Right renal cortex interstitium (tissue), 3 donors: ENCODE measurements at regions not wholly inside any gene's neighbourhood (a gene's known extent, or its start where the extent isn't known, plus 50 kb on each side); places are given as distances from the start of the nearest gene placed in this dataset.

Source experiments
- DNase-seq, 3 donors: peaks; one replicate each; pipeline ENCODE4 v3.0.0-alpha.2; 2013; ENCODE audit warnings: low read depth in 3 of 3, low spot score in 2 of 3

GRCh38 chr7:22676385-22676784 is 50.6 kb upstream of the IL6 start:
- DNase-seq = no peak

DNA sequence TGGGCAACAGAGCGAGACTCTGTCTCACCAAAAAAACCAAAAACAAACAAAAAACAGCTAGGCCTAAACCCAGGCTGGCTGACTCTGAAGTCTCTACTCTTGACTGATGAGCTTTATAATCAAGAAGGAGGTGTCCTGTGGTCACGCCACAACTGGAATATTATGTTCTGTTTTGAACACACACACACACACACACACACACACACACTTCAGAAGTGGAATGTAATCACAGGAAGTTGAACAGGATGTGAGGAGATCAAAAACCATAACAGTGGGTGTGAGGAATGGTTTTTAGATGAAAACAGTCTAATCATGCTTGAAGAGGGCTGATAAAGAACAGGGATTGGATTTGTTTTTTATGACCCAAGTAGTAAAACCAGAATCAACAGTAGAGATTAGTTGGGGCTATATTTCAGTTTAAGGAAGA is 51.1 kb upstream of the IL6 start:
- DNase-seq = no peak

- no peak for DNase-seq
Observed at GRCh38 chr7:22675421-22675820, 51.6 kb upstream of the IL6 start.

DNA sequence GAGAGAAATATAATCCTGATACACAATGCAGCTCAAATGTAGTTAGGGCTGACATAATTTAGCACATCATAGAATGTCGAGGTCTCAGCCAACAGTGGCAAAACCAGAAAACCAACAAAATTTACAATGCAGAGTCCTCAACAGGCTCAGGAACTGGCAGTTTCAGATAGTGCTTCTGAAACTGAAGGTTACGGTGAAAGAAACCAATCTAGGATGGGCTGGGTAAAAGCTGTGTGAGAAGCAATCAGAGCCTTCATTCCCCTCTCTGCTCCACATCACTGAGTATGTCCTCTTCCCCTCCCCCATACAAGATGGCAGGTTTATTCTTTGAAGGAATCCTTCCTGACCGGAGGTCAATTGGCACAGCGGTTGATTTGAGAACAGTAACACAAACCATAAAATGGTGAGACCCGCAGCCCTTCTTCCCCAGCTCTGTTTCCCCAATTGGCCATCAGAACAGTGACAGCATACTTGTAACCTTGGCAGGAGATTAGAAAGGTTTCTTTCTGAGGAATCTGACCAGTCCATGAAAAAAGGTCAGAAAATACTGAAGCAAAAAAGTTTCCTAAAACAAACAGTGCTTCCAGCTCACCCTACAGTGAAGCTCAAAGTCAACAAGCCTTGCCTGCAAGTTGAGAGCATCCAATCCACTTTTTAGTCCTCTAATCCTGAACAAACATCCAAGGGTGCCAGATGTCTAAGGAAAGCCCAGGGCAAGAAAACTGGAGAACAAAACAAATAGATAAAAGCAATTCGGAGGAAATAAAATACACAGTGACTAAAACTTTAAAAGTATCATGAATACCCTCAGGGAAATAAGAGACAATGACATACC is 53.9 kb upstream of the IL6 start:
- no peak for DNase-seq

DNA sequence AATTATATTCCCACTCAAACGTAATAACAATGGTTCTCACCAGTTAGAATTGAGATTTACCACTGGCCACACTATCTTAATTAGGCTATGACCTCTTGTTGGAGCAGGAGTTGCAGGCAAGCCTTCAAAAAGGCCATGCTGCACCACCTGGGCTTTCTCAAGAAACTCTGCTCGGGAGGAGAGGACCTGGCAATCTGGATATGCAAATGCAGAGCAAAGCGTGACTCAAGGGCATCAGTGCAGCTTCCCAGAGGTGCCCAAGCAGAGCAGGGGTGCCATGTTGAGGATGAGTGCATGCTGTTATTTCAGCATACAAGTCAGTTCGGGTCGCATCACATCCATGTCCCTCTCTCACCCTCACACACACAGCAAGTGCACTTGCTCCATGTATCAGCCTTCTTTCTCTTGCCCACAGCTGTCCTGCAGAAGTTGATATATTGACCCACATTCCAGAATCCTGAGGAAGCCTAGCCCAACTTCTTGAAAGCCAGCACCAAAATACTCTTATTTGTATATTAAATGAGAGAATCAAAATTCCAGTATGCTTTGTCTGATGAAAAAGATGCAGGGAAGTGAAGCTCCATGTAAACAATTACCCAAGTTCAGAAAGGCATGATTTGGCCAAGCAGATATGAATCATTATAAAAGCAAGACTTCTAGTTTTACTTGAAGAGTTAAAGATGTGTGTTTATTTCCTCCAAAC is 55.7 kb upstream of the IL6 start:
- DNase-seq = no peak

GRCh38 chr7:22670422-22670815 is 56.6 kb upstream of the IL6 start:
- no peak for DNase-seq

DNA sequence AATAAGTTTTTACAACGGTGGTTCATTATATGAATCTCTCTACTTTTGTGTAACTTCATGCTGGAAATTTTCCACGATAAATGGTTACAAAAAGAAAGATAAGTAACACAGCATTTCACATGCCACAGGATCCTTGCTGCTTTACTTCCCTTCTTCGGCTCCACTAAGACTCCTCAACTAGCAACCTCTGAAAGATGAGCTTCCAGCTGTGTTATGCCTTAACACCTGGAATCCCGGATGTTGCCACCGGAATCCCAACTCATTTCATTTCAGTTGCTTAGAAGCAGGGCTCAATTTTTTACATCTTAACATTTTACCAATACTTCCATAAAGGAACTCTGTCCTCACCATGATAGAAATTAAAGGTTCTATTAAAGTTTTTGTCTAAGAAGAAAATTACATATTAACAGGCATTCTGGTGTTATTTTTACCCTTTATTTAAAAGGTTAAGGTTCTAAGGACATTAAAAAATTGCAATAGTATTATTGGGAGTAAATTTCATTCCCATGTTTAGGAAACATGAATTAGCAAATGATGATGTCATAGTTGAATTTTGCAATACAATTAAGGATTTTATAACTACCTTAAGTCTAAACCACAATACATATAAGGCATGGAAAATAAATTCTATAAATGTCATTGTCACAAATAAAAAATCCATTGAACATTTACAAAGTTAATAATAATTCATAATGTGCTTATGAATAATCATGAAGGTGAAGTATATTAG is 57.1 kb upstream of the IL6 start:
- no peak for DNase-seq

GRCh38 chr7:22668971-22669401 is 58.0 kb upstream of the IL6 start:
- DNase-seq = no peak

DNA sequence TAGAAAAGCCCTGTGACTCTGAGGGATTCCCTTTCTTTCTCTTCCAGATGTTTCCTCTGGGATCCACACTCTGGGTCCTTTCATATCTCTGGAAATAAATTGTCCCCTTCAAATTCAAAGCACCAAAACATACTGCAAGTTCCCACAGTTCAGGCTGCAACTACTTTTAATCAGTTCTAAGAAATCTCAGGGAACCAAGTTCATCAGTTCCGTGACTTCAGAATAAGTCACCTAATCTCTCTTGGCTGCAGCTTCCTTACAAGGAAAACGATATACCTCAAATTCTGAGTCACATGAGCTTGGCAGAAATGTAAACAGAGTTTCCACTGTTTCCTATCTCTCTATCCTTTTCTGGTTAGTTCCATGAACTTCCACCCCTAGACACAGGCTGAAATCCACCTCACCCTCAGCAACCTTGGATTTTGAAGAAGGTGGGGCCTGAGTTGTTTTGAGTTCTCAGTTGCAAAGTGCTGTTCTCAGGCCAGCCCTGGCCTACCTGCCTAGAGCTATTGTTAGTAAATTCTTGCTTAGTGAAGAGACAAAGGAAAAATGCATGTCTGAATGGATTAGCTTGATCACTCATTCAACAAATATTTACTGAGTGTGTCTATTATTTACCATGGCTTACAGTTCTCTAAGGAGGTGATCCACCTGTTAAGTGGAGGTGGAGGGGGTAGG is 59.3 kb upstream of the IL6 start:
- DNase-seq = no peak

DNA sequence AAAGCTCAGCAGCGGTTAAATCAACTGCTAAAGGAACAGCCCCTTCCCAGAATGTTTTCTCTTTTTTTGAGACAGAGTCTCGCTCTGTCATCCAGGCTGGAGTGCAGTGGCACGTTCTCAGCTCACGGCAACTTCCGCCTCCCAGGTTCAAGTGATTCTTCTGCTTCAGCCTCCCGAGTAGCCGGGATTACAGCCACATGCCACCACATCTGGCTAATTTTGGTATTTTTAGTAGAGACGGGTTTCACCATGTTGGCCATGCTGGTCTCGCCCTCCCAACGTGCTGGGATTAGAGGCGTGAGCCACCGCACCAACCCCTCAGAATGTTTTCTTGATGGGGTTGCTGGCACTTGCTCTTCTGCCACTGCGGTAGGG is 59.8 kb upstream of the IL6 start:
- DNase-seq = no peak

- no peak for DNase-seq
Observed at GRCh38 chr7:22666732-22667131, 60.3 kb upstream of the IL6 start.

GRCh38 chr7:22665923-22666322 is 61.1 kb upstream of the IL6 start:
- DNase-seq = no peak

- DNase-seq = no peak
Observed at GRCh38 chr7:22664988-22665798, 61.8 kb upstream of the IL6 start.

DNA sequence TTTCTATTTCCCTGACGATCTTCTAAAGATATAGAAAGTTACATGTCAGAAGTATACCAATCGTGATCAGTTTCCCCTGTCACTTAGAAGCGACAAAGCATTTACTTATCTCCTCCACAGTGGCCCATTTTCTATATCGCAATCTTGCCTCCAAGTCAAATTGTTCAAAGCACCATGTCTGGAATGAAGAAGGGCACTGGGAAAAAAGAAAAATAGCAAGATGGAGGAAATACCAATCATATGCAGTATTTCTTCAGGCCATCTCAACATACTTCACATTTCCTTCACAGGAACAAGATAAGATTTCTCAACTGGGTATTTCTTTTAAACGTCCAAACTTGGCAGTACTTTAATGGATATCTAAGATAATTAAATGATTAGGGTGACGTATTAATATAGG is 63.3 kb upstream of the IL6 start:
- no peak for DNase-seq

DNA sequence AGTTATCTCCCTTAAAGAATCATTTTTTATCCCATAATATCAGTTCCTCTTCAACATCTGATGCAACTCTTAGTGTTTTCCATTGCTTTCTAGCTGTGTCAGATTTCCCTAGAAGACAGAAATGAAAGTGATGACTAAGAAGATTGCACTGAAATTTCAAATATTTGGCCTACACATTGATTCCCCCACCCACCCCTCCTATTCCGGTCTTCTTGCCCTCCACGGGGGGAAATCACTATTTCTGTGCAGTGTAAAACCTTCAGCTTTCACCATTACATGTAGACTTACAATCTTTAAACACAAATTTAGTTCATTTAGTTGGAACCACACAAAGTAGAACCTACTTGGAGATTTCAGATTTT is 63.7 kb upstream of the IL6 start:
- no peak for DNase-seq

GRCh38 chr7:22662556-22663356 is 64.2 kb upstream of the IL6 start:
- no peak for DNase-seq

- DNase-seq = no peak
Observed at GRCh38 chr7:22662036-22662435, 65.0 kb upstream of the IL6 start.

- DNase-seq = no peak
Observed at GRCh38 chr7:22660732-22661131, 66.3 kb upstream of the IL6 start.

DNA sequence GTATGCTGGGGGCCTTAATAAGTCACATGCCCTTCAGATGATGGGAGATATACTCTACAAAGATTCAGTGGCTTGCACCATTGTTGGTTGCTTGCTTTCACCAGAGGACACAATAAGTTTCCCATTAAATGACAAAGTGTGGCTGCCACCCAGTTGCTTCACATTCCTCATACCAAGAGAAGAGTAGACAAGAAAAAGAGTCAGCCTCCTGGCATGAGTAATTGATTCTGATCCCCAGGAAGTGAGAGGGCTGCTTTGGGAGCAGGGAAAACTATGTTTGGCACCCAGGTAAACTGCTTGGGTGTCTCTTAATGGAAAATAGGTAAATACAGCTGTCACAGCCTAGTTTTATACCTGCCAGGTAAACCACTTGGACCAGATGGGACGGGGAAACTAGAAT is 66.7 kb upstream of the IL6 start:
- DNase-seq = no peak

- no peak for DNase-seq
Observed at GRCh38 chr7:22659741-22660140, 67.3 kb upstream of the IL6 start.
